OCI-LY1 (cell line): ENCODE measurements at regions not wholly inside any gene's neighbourhood (a gene's known extent, or its start where the extent isn't known, plus 50 kb on each side); places are given as distances from the start of the nearest gene placed in this dataset.

Source experiments
- H2AFZ ChIP-seq: fragments of 200-600 bp; sonication (generic), shearing (Covaris generic); 2 replicates; pipeline ENCODE4 v1.6.0; 2014; ENCODE audit warnings: antibody characterized with exemption, mild to moderate bottlenecking, low read length
- H3F3A ChIP-seq: fragments of 200-600 bp; sonication (generic), shearing (Covaris generic); 2 replicates; pipeline ENCODE4 v1.6.0; 2014; ENCODE audit warnings: mild to moderate bottlenecking, antibody characterized with exemption, low read length, moderate library complexity; ENCODE audit not compliant: insufficient read depth
- H3K27ac ChIP-seq: fragments of 200-600 bp; sonication (generic); 2 replicates; pipeline ENCODE4 v1.5.1; 2014; ENCODE audit warnings: low read length, mixed run types, mild to moderate bottlenecking, low read depth; ENCODE audit not compliant: poor library complexity, severe bottlenecking
- H3K27me3 ChIP-seq: fragments of 200-600 bp; sonication (generic); 2 replicates; pipeline ENCODE4 v1.6.0; 2014; ENCODE audit warnings: antibody characterized with exemption, mild to moderate bottlenecking, low read length, moderate library complexity; ENCODE audit not compliant: insufficient read depth
- H3K36me3 ChIP-seq: fragments of 200-600 bp; sonication (generic); 2 replicates; pipeline ENCODE4 v1.6.1; 2014; ENCODE audit warnings: mild to moderate bottlenecking, antibody characterized with exemption, low read length, moderate library complexity, mixed read lengths; ENCODE audit not compliant: insufficient read depth
- H3K4me1 ChIP-seq: fragments of 200-600 bp; sonication (generic); 2 replicates; pipeline ENCODE4 v1.5.1; 2014; ENCODE audit warnings: mild to moderate bottlenecking, low read length, moderate library complexity; ENCODE audit not compliant: insufficient read depth, severe bottlenecking
- H3K4me2 ChIP-seq: fragments of 200-600 bp; sonication (generic), shearing (Covaris generic); 2 replicates; pipeline ENCODE4 v1.6.1; 2014; ENCODE audit warnings: low read length
- H3K4me3 ChIP-seq: fragments of 200-600 bp; sonication (generic); 2 replicates; pipeline ENCODE4 v1.5.1; 2014; ENCODE audit warnings: low read length, low read depth, mild to moderate bottlenecking, mixed read lengths; ENCODE audit not compliant: poor library complexity, severe bottlenecking
- H3K79me2 ChIP-seq: fragments of 200-600 bp; shearing (Covaris generic); 2 replicates; pipeline ENCODE4 v1.6.1; 2016; ENCODE audit warnings: mixed run types, low read length, mixed read lengths; ENCODE audit not compliant: insufficient read depth
- H3K9ac ChIP-seq: fragments of 200-600 bp; sonication (generic), shearing (Covaris generic); 2 replicates; pipeline ENCODE4 v1.6.1; 2014; ENCODE audit warnings: mild to moderate bottlenecking, low read length, mixed read lengths
- H3K9me2 ChIP-seq: fragments of 200-600 bp; sonication (generic), shearing (Covaris generic); 2 replicates; pipeline ENCODE4 v1.6.1; 2014; ENCODE audit warnings: low read depth, mild to moderate bottlenecking, low read length, mixed read lengths
- H3K9me3 ChIP-seq: fragments of 200-600 bp; shearing (Covaris generic); 2 replicates; pipeline ENCODE4 v1.6.1; 2014; ENCODE audit warnings: low read length, mixed read lengths
- H4K20me1 ChIP-seq: fragments of 200-600 bp; sonication (generic), shearing (Covaris generic); 2 replicates; pipeline ENCODE4 v1.6.0; 2016; ENCODE audit warnings: mild to moderate bottlenecking, low read length; ENCODE audit not compliant: insufficient read depth
- CTCF ChIP-seq: fragments of 200-600 bp; sonication (generic), shearing (Covaris generic); IDR thresholded peaks from 2 replicates; pipeline ENCODE4 v1.5.1; 2017; ENCODE audit warnings: mild to moderate bottlenecking, antibody characterized with exemption, low read length, moderate library complexity, mixed read lengths
- EZH2 ChIP-seq: fragments of 200-600 bp; sonication (generic), shearing (Covaris generic); IDR thresholded peaks from 2 replicates; pipeline ENCODE4 v1.8.0; 2017; ENCODE audit warnings: borderline replicate concordance, mixed run types, mild to moderate bottlenecking, antibody characterized with exemption, low read length, moderate library complexity, mixed read lengths

- Histone ChIP-seq H3K9ac (no peak overlapping the region), H3K4me1 (no peaks in the 10 kb centered on the region), H4K20me1 (no peaks in the 10 kb centered on the region), H2AFZ (no peak overlapping the region), H3K9me2 (no peaks in the 10 kb centered on the region), H3F3A (no peaks in the 10 kb centered on the region), H3K36me3 (no peaks in the 10 kb centered on the region), H3K4me2 (no peak overlapping the region), H3K27me3 (no peaks in the 10 kb centered on the region), H3K4me3 (no peak overlapping the region), H3K9me3 (no peaks in the 10 kb centered on the region), H3K79me2 (no peaks in the 10 kb centered on the region), H3K27ac (no peak overlapping the region)
- TF ChIP-seq EZH2 (no peak), CTCF (no peak)
These were observed 259.4 kb upstream of the BRINP3 start for GRCh38 chr1:190736971-190737590.

- Histone ChIP-seq H3K79me2 (no peaks in the 10 kb centered on the region), H3K36me3 (no peaks in the 10 kb centered on the region), H3K4me3 (no peak overlapping the region), H3K9ac (no peak overlapping the region), H2AFZ (no peak overlapping the region), H3K9me2 (no peaks in the 10 kb centered on the region), H3K4me2 (no peak overlapping the region), H4K20me1 (no peaks in the 10 kb centered on the region), H3K27me3 (no peaks in the 10 kb centered on the region), H3K9me3 (no peaks in the 10 kb centered on the region), H3K4me1 (no peaks in the 10 kb centered on the region), H3K27ac (no peak overlapping the region), H3F3A (no peaks in the 10 kb centered on the region)
- TF ChIP-seq CTCF (no peak), EZH2 (no peak)
These were observed 260.7 kb upstream of the BRINP3 start for GRCh38 chr1:190738317-190738716.

- TF ChIP-seq EZH2 (no peak), CTCF (no peak)
- H2AFZ ChIP-seq, result no peak overlapping the region
- no peaks in the 10 kb centered on the region for H3F3A ChIP-seq
- H3K4me3 ChIP-seq, result no peak overlapping the region
- no peaks in the 10 kb centered on the region for H3K9me3 ChIP-seq
- no peaks in the 10 kb centered on the region for H3K36me3 ChIP-seq
- H3K4me2 ChIP-seq, result no peak overlapping the region
- H4K20me1 ChIP-seq, result no peaks in the 10 kb centered on the region
- no peak overlapping the region for H3K9ac ChIP-seq
- no peaks in the 10 kb centered on the region for H3K9me2 ChIP-seq
- no peaks in the 10 kb centered on the region for H3K4me1 ChIP-seq
- H3K27ac ChIP-seq, result no peak overlapping the region
- no peaks in the 10 kb centered on the region for H3K79me2 ChIP-seq
- H3K27me3 ChIP-seq, result no peaks in the 10 kb centered on the region
These were observed 262.3 kb upstream of the BRINP3 start for GRCh38 chr1:190739926-190740325.
